ENCODE measurements at regions not wholly inside any gene's neighbourhood (a gene's known extent, or its start where the extent isn't known, plus 50 kb on each side); places are given as distances from the start of the nearest gene placed in this dataset.
"Not testable (repeated sequence)": the region's sequence is repeated elsewhere in the genome, so short reads cannot be mapped to it uniquely, and the experiment has no call there.

GRCh38 chr3:18092726-18093125 is 332.4 kb downstream of the SATB1 start:
- Mint-ChIP-seq H3K4me1 (peaks cover 7% of the 10 kb centered on the region), H3K27me3 (peaks cover 6% of the 10 kb centered on the region), H3K4me3 (no peak overlapping the region), H3K36me3 (ENCODE audit: low read depth) (no peaks in the 10 kb centered on the region), H3K9me3 (peaks cover 8% of the 10 kb centered on the region), H3K27ac (no peak overlapping the region)
- no peak for DNase-seq
- ChIA-PET CTCF (no interaction called here), POLR2A (no interaction called here)

GRCh38 chr3:18090377-18090776 is 334.8 kb downstream of the SATB1 start:
- Mint-ChIP-seq H3K27me3 (peaks cover 10% of the 10 kb centered on the region), H3K36me3 (ENCODE audit: low read depth) (no peaks in the 10 kb centered on the region), H3K4me3 (no peak overlapping the region), H3K9me3 (no peaks in the 10 kb centered on the region), H3K27ac (no peak overlapping the region), H3K4me1 (peaks cover 9% of the 10 kb centered on the region)
- ChIA-PET CTCF (no interaction called here), POLR2A (no interaction called here)
- DNase-seq, result no peak

- no peaks in the 10 kb centered on the region for H3K9me3 Mint-ChIP-seq
- no peaks in the 10 kb centered on the region for H3K36me3 Mint-ChIP-seq (ENCODE audit: low read depth)
- H3K27ac Mint-ChIP-seq, result no peak overlapping the region
- ChIA-PET CTCF (no interaction called here), POLR2A (no interaction called here)
- no peak for DNase-seq
- peaks cover 6% of the 10 kb centered on the region for H3K27me3 Mint-ChIP-seq
- no peak overlapping the region for H3K4me3 Mint-ChIP-seq
- peaks cover 9% of the 10 kb centered on the region for H3K4me1 Mint-ChIP-seq
Observed at GRCh38 chr3:18087988-18088387, 337.2 kb downstream of the SATB1 start.

GRCh38 chr3:18086760-18087159 is 338.4 kb downstream of the SATB1 start:
- Mint-ChIP-seq H3K9me3 (no peaks in the 10 kb centered on the region), H3K4me3 (no peak overlapping the region), H3K27ac (no peak overlapping the region), H3K36me3 (ENCODE audit: low read depth) (no peaks in the 10 kb centered on the region), H3K4me1 (peaks cover 9% of the 10 kb centered on the region), H3K27me3 (peaks cover 6% of the 10 kb centered on the region)
- ChIA-PET POLR2A (no interaction called here), CTCF (no interaction called here)
- no peak for DNase-seq

GRCh38 chr3:18086078-18086477 is 339.1 kb downstream of the SATB1 start:
- no peak for DNase-seq
- Mint-ChIP-seq H3K27ac (no peak overlapping the region), H3K27me3 (peaks cover 6% of the 10 kb centered on the region), H3K4me1 (peaks cover 9% of the 10 kb centered on the region), H3K36me3 (ENCODE audit: low read depth) (no peaks in the 10 kb centered on the region), H3K4me3 (no peak overlapping the region), H3K9me3 (no peaks in the 10 kb centered on the region)
- ChIA-PET CTCF (interaction anchor here (1.0 kb wide), 1 partner anchor 10 kb away, joined by 3 read pairs; no protein-coding TSS in a partner anchor), POLR2A (no interaction called here)

GRCh38 chr3:18085429-18085828 is 339.7 kb downstream of the SATB1 start:
- H3K27me3 Mint-ChIP-seq, result peaks cover 8% of the 10 kb centered on the region
- peaks cover 9% of the 10 kb centered on the region for H3K4me1 Mint-ChIP-seq
- ChIA-PET POLR2A (no interaction called here), CTCF (interaction anchor here (1.0 kb wide), 1 partner anchor 9 kb away, joined by 3 read pairs; no protein-coding TSS in a partner anchor)
- H3K36me3 Mint-ChIP-seq (ENCODE audit: low read depth), result no peaks in the 10 kb centered on the region
- H3K4me3 Mint-ChIP-seq, result no peak overlapping the region
- no peak overlapping the region for H3K27ac Mint-ChIP-seq
- no peaks in the 10 kb centered on the region for H3K9me3 Mint-ChIP-seq
- no peak for DNase-seq

- H3K4me3 Mint-ChIP-seq; DNase-seq; H3K27ac Mint-ChIP-seq; POLR2A ChIA-PET; H3K9me3 Mint-ChIP-seq; H3K27me3 Mint-ChIP-seq; H3K36me3 Mint-ChIP-seq (ENCODE audit: low read depth); CTCF ChIA-PET; H3K4me1 Mint-ChIP-seq: not testable (repeated sequence)
Observed at GRCh38 chr3:18083273-18083590, 340.8 kb upstream of the TBC1D5 start.

- ChIA-PET CTCF (no interaction called here), POLR2A (no interaction called here)
- H3K4me3 Mint-ChIP-seq, result no peak overlapping the region
Observed at GRCh38 chr3:18082551-18083272, 340.3 kb upstream of the TBC1D5 start.

GRCh38 chr3:18080198-18080689 is 337.8 kb upstream of the TBC1D5 start:
- no peaks in the 10 kb centered on the region for H3K9me3 Mint-ChIP-seq
- no peak overlapping the region for H3K4me3 Mint-ChIP-seq
- H3K4me1 Mint-ChIP-seq, result no peaks in the 10 kb centered on the region
- ChIA-PET CTCF (no interaction called here), POLR2A (no interaction called here)
- no peak for DNase-seq
- H3K27ac Mint-ChIP-seq, result no peak overlapping the region
- no peaks in the 10 kb centered on the region for H3K36me3 Mint-ChIP-seq (ENCODE audit: low read depth)
- H3K27me3 Mint-ChIP-seq, result peaks cover 3% of the 10 kb centered on the region

More at GRCh38 chr3:18082551-18083272, 340.3 kb upstream of the TBC1D5 start:
- no peaks in the 10 kb centered on the region for H3K9me3 Mint-ChIP-seq
- H3K27ac Mint-ChIP-seq, result no peak overlapping the region
- peaks cover 1% of the 10 kb centered on the region for H3K4me1 Mint-ChIP-seq
- no peak for DNase-seq
- H3K36me3 Mint-ChIP-seq (ENCODE audit: low read depth), result no peaks in the 10 kb centered on the region
- peaks cover 8% of the 10 kb centered on the region for H3K27me3 Mint-ChIP-seq

- DNase-seq, result no peak
- Mint-ChIP-seq H3K27me3 (peaks cover 2% of the 10 kb centered on the region), H3K9me3 (no peaks in the 10 kb centered on the region), H3K36me3 (ENCODE audit: low read depth) (no peaks in the 10 kb centered on the region), H3K4me3 (no peak overlapping the region), H3K27ac (no peak overlapping the region), H3K4me1 (no peaks in the 10 kb centered on the region)
- POLR2A ChIA-PET, result no interaction called here
- CTCF ChIA-PET, result no interaction called here
Observed at GRCh38 chr3:18079739-18080138, 337.3 kb upstream of the TBC1D5 start.

GRCh38 chr3:18079062-18079461 is 336.6 kb upstream of the TBC1D5 start:
- no peak overlapping the region for H3K4me3 Mint-ChIP-seq

GRCh38 chr3:18077128-18077840 is 334.9 kb upstream of the TBC1D5 start:
- Mint-ChIP-seq H3K9me3 (no peaks in the 10 kb centered on the region), H3K27me3 (peaks cover 2% of the 10 kb centered on the region), H3K4me1 (no peaks in the 10 kb centered on the region), H3K36me3 (ENCODE audit: low read depth) (no peaks in the 10 kb centered on the region), H3K27ac (no peak overlapping the region), H3K4me3 (no peak overlapping the region)
- POLR2A ChIA-PET, result no interaction called here
- no peak for DNase-seq
- CTCF ChIA-PET, result interaction anchor here (1.6 kb wide), 1 partner anchor 9 kb away, joined by 3 read pairs; no protein-coding TSS in a partner anchor

More at GRCh38 chr3:18079062-18079461, 336.6 kb upstream of the TBC1D5 start:
- H3K4me1 Mint-ChIP-seq, result no peaks in the 10 kb centered on the region
- peaks cover 2% of the 10 kb centered on the region for H3K27me3 Mint-ChIP-seq
- H3K27ac Mint-ChIP-seq, result no peak overlapping the region
- no peak for DNase-seq
- no peaks in the 10 kb centered on the region for H3K36me3 Mint-ChIP-seq (ENCODE audit: low read depth)
- no peaks in the 10 kb centered on the region for H3K9me3 Mint-ChIP-seq
- CTCF ChIA-PET, result no interaction called here
- POLR2A ChIA-PET, result no interaction called here

GRCh38 chr3:18076301-18076700 is 333.9 kb upstream of the TBC1D5 start:
- Mint-ChIP-seq H3K36me3 (ENCODE audit: low read depth) (no peaks in the 10 kb centered on the region), H3K27ac (no peak overlapping the region), H3K27me3 (peaks cover 2% of the 10 kb centered on the region), H3K4me3 (no peak overlapping the region), H3K4me1 (no peaks in the 10 kb centered on the region), H3K9me3 (no peaks in the 10 kb centered on the region)
- ChIA-PET CTCF (interaction anchor here (0.9 to 1.6 kb wide), 2 partner anchors 10 to 12 kb away, joined by 3 to 4 read pairs; no protein-coding TSS in a partner anchor), POLR2A (no interaction called here)
- DNase-seq, result no peak
